ENCODE measurements at regions not wholly inside any gene's neighbourhood (a gene's known extent, or its start where the extent isn't known, plus 50 kb on each side); places are given as distances from the start of the nearest gene placed in this dataset.

- H3K4me3 ChIP-seq, result no peak overlapping the region
- H3K36me3 ChIP-seq (replicated peaks; ENCODE audit: insufficient read depth, low read depth), result no peaks in the 10 kb centered on the region
- TF ChIP-seq EZH2 (IDR thresholded peaks at IDR 0.05; ENCODE audit: borderline replicate concordance) (no peak), EZH2phosphoT487 (IDR thresholded peaks at IDR 0.05; ENCODE audit: low read depth, severe bottlenecking, unreplicated experiment) (no peak)
- TF ChIP-seq, protein P1, sequence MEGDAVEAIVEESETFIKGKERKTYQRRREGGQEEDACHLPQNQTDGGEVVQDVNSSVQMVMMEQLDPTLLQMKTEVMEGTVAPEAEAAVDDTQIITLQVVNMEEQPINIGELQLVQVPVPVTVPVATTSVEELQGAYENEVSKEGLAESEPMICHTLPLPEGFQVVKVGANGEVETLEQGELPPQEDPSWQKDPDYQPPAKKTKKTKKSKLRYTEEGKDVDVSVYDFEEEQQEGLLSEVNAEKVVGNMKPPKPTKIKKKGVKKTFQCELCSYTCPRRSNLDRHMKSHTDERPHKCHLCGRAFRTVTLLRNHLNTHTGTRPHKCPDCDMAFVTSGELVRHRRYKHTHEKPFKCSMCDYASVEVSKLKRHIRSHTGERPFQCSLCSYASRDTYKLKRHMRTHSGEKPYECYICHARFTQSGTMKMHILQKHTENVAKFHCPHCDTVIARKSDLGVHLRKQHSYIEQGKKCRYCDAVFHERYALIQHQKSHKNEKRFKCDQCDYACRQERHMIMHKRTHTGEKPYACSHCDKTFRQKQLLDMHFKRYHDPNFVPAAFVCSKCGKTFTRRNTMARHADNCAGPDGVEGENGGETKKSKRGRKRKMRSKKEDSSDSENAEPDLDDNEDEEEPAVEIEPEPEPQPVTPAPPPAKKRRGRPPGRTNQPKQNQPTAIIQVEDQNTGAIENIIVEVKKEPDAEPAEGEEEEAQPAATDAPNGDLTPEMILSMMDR (IDR thresholded peaks at IDR 0.05; ENCODE audit: poor library complexity), result no peak
- H3K4me1 ChIP-seq (ENCODE audit: insufficient read depth), result no peaks in the 10 kb centered on the region
- no peaks in the 10 kb centered on the region for H3K9me2 ChIP-seq (replicated peaks; ENCODE audit: insufficient read depth)
- no peaks in the 10 kb centered on the region for H3K79me2 ChIP-seq
- DNase-seq (ENCODE audit: low spot score), result no peak
- no peak overlapping the region for H3K4me2 ChIP-seq
- H3K27ac ChIP-seq, result no peak overlapping the region
- H4K20me1 ChIP-seq (ENCODE audit: insufficient read depth, poor library complexity, severe bottlenecking), result no peaks in the 10 kb centered on the region
- 78% methylated on average over 3 of the region's 3 CpGs for WGBS (ENCODE audit: low lambda C conversion rate, missing lambda C conversion rate)
- H3K27me3 ChIP-seq, result no peaks in the 10 kb centered on the region
- H3K9me3 ChIP-seq (ENCODE audit: low read depth), result no peaks in the 10 kb centered on the region
- no peak overlapping the region for H2AFZ ChIP-seq
Measured at GRCh38 chr16:59179446-59180082, 445.4 kb upstream of the GOT2 start.

DNA sequence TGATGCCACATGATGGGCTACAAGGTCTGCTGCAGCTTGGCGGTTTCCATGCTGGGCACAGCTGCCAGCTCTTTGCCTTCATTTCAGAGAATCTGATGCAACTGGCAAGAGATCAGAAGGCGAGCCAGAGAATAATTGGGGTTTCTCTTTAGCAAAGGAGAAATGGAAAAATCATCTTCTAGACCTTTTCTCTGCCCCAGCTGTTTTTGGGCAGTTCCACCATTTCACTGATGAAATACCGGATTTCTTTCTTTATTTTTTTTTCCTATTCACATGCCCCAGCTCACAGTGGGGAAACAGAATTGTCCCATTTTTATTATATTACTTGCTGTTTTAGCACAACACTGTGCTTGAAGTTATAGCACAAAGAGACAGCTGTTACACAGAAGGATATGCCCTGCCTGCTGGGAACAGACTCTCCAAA is 439.3 kb upstream of the GOT2 start:
- no peaks in the 10 kb centered on the region for H3K79me2 ChIP-seq
- H3K9me2 ChIP-seq (replicated peaks; ENCODE audit: insufficient read depth), result no peaks in the 10 kb centered on the region
- TF ChIP-seq EZH2phosphoT487 (IDR thresholded peaks at IDR 0.05; ENCODE audit: low read depth, severe bottlenecking, unreplicated experiment) (no peak), EZH2 (IDR thresholded peaks at IDR 0.05; ENCODE audit: borderline replicate concordance) (no peak)
- H4K20me1 ChIP-seq (ENCODE audit: insufficient read depth, poor library complexity, severe bottlenecking), result no peaks in the 10 kb centered on the region
- no peak overlapping the region for H2AFZ ChIP-seq
- H3K4me1 ChIP-seq (ENCODE audit: insufficient read depth), result no peaks in the 10 kb centered on the region
- H3K4me3 ChIP-seq, result no peak overlapping the region
- no peaks in the 10 kb centered on the region for H3K36me3 ChIP-seq (replicated peaks; ENCODE audit: insufficient read depth, low read depth)
- peaks cover 14% of the 10 kb centered on the region for H3K27me3 ChIP-seq
- no peak overlapping the region for H3K4me2 ChIP-seq
- 86% methylated on average over 3 of the region's 3 CpGs for WGBS (ENCODE audit: low lambda C conversion rate, missing lambda C conversion rate)
- no peak overlapping the region for H3K27ac ChIP-seq
- DNase-seq (ENCODE audit: low spot score), result no peak
- no peaks in the 10 kb centered on the region for H3K9me3 ChIP-seq (ENCODE audit: low read depth)

GRCh38 chr16:59170099-59170712 is 436.1 kb upstream of the GOT2 start:
- 21% methylated on average over 10 of the region's 10 CpGs for WGBS (ENCODE audit: low lambda C conversion rate, missing lambda C conversion rate)
- Histone ChIP-seq H3K27ac (no peak overlapping the region), H3K4me2 (no peak overlapping the region), H3K36me3 (replicated peaks; ENCODE audit: insufficient read depth, low read depth) (no peaks in the 10 kb centered on the region), H3K79me2 (no peaks in the 10 kb centered on the region), H2AFZ (no peak overlapping the region), H3K4me1 (ENCODE audit: insufficient read depth) (no peaks in the 10 kb centered on the region), H3K27me3 (peaks cover 14% of the 10 kb centered on the region), H4K20me1 (ENCODE audit: insufficient read depth, poor library complexity, severe bottlenecking) (no peaks in the 10 kb centered on the region), H3K9me2 (replicated peaks; ENCODE audit: insufficient read depth) (no peaks in the 10 kb centered on the region), H3K9me3 (ENCODE audit: low read depth) (no peaks in the 10 kb centered on the region), H3K4me3 (no peak overlapping the region)
- no peak for TF ChIP-seq EZH2phosphoT487 (IDR thresholded peaks at IDR 0.05; ENCODE audit: low read depth, severe bottlenecking, unreplicated experiment)
- TF ChIP-seq, protein P1 (IDR thresholded peaks at IDR 0.05; ENCODE audit: poor library complexity), result no peak
- TF ChIP-seq EZH2 (IDR thresholded peaks at IDR 0.05; ENCODE audit: borderline replicate concordance), result no peak
- DNase-seq (ENCODE audit: low spot score), result no peak

DNA sequence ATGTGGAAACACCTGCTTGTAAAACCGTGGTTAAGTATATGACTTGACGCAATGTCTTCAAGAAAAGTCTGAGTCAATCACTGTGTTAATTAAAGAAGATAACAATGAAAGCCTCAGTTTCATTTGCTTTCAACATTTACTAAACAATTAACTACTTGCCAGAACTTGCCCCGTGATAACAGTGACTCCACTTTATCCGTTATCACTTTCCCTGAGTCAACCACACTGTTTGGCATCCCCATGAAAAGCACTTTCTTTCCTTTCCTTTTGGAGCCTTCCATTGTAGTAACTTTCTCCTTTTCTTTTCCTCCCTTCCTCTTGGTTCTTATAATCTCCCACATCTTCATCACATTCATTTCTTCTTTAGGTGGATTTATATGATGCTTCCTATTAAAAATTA is 435.1 kb upstream of the GOT2 start:
- Histone ChIP-seq H2AFZ (no peak overlapping the region), H3K79me2 (no peaks in the 10 kb centered on the region), H3K9me3 (ENCODE audit: low read depth) (no peaks in the 10 kb centered on the region), H3K9me2 (replicated peaks; ENCODE audit: insufficient read depth) (no peaks in the 10 kb centered on the region), H3K4me3 (no peak overlapping the region), H4K20me1 (ENCODE audit: insufficient read depth, poor library complexity, severe bottlenecking) (no peaks in the 10 kb centered on the region), H3K36me3 (replicated peaks; ENCODE audit: insufficient read depth, low read depth) (no peaks in the 10 kb centered on the region), H3K27me3 (peaks cover 14% of the 10 kb centered on the region), H3K4me2 (no peak overlapping the region), H3K4me1 (ENCODE audit: insufficient read depth) (no peaks in the 10 kb centered on the region), H3K27ac (no peak overlapping the region)
- WGBS (ENCODE audit: low lambda C conversion rate, missing lambda C conversion rate), result 19% methylated on average over 4 of the region's 4 CpGs
- no peak for DNase-seq (ENCODE audit: low spot score)
- TF ChIP-seq, protein P1 (IDR thresholded peaks at IDR 0.05; ENCODE audit: poor library complexity), result no peak
- no peak for TF ChIP-seq EZH2 (IDR thresholded peaks at IDR 0.05; ENCODE audit: borderline replicate concordance)
- TF ChIP-seq EZH2phosphoT487 (IDR thresholded peaks at IDR 0.05; ENCODE audit: low read depth, severe bottlenecking, unreplicated experiment), result no peak

Data from hepatocyte (in vitro differentiated cells).